Breast epithelium (tissue), 4 donors: ENCODE measurements at regions not wholly inside any gene's neighbourhood (a gene's known extent, or its start where the extent isn't known, plus 50 kb on each side); places are given as distances from the start of the nearest gene placed in this dataset.

ENCODE experiments used
- DNase-seq, 2 donors: peaks; one replicate each; pipeline ENCODE4 v3.0.0-alpha.2; 2019; ENCODE audit warnings: low spot score in 2 of 2
- H3K27ac ChIP-seq, 2 donors: fragments of 200-600 bp; sonication (generic) in 1 of 2; one replicate each; pipeline ENCODE4 v1.5.1; 2016 to 2019; ENCODE audit warnings: mild to moderate bottlenecking in 1 of 2
- H3K27me3 ChIP-seq, 2 donors: fragments of 200-600 bp; sonication (generic) in 1 of 2; one replicate each; pipeline versions ENCODE4 v1.5.1 to v1.6.0; 2017 to 2019; ENCODE audit warnings: control low read depth in 1 of 2, mild to moderate bottlenecking in 1 of 2
- H3K36me3 ChIP-seq: fragments of 200-600 bp; one replicate; pipeline ENCODE4 v1.5.1; 2019
- H3K4me1 ChIP-seq, 2 donors: fragments of 200-600 bp; sonication (generic); one replicate each; pipeline ENCODE4 v1.5.1; 2016 to 2019; ENCODE audit warnings: control low read depth in 1 of 2
- H3K4me3 ChIP-seq, 3 donors: fragments of 200-600 bp; sonication (generic); 1 replicate in 2 of 3; 2 replicates in 1 of 3; pipeline ENCODE4 v1.5.1; 2016 to 2019; ENCODE audit warnings: mild to moderate bottlenecking in 3 of 3, moderate library complexity in 2 of 3
- H3K9me3 ChIP-seq, 2 donors: fragments of 200-600 bp; sonication (generic) in 1 of 2; one replicate each; pipeline ENCODE4 v1.5.1; 2016 to 2019; ENCODE audit warnings: control low read depth in 1 of 2
- POLR2A ChIP-seq: fragments of 450-650 bp; IDR thresholded peaks from one replicate; pipeline ENCODE4 v1.6.1; 2016; ENCODE audit warnings: antibody characterized with exemption, mild to moderate bottlenecking, moderate library complexity
- POLR2AphosphoS5 ChIP-seq, 3 donors: sonication (generic); formaldehyde crosslinking; IDR thresholded peaks; one replicate each; pipeline ENCODE4 v1.6.1; 2017; ENCODE audit warnings: antibody characterized with exemption in 3 of 3
- intact Hi-C: fragments of 100-400 bp; cut with DNase I; formaldehyde crosslinking; loops from one replicate; pipeline ENCODE4 v1.15.1; 2023; ENCODE audit warnings: low total_unique reads
- TF ChIP-seq, protein P1 (sequence below), 3 donors: fragments of 450-650 bp; IDR thresholded peaks; one replicate each; pipeline ENCODE4 v1.5.1; 2016 to 2017; ENCODE audit warnings: antibody characterized with exemption in 3 of 3, mild to moderate bottlenecking in 3 of 3, moderate library complexity in 3 of 3

DNA sequence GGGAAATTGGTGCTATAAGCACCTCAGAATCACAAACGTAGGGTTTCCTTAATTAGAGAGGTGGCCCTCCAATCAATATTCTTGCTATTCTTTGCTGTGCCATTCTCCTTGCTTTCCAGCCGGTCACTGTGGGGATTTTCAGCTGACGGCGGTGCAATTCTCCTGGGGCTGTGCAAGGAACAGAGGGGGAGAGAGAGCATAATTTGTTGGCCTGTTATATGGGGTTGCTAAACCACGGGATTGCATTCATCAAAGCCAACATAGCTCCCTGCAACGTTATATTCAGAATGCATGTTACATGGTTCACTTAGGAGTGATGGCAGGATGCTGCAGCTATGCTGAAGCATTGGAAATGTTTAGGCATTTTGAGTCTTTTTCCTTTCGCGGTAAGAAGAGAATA, 441.3 kb upstream of the CLINT1 start:
- no peaks in the 10 kb centered on the region for H3K36me3 ChIP-seq
- DNase-seq: no peak
- no peaks in the 10 kb centered on the region for H3K4me1 ChIP-seq
- no peaks in the 10 kb centered on the region for H3K27me3 ChIP-seq
- intact Hi-C loops: no loop called here
- no peak overlapping the region for H3K4me3 ChIP-seq
- TF ChIP-seq, protein P1, sequence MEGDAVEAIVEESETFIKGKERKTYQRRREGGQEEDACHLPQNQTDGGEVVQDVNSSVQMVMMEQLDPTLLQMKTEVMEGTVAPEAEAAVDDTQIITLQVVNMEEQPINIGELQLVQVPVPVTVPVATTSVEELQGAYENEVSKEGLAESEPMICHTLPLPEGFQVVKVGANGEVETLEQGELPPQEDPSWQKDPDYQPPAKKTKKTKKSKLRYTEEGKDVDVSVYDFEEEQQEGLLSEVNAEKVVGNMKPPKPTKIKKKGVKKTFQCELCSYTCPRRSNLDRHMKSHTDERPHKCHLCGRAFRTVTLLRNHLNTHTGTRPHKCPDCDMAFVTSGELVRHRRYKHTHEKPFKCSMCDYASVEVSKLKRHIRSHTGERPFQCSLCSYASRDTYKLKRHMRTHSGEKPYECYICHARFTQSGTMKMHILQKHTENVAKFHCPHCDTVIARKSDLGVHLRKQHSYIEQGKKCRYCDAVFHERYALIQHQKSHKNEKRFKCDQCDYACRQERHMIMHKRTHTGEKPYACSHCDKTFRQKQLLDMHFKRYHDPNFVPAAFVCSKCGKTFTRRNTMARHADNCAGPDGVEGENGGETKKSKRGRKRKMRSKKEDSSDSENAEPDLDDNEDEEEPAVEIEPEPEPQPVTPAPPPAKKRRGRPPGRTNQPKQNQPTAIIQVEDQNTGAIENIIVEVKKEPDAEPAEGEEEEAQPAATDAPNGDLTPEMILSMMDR (IDR thresholded peaks at IDR 0.05): no peak
- no peak for TF ChIP-seq POLR2A
- no peak for TF ChIP-seq POLR2AphosphoS5 (IDR thresholded peaks at IDR 0.05)
- no peak overlapping the region for H3K27ac ChIP-seq
- no peaks in the 10 kb centered on the region for H3K9me3 ChIP-seq

DNA sequence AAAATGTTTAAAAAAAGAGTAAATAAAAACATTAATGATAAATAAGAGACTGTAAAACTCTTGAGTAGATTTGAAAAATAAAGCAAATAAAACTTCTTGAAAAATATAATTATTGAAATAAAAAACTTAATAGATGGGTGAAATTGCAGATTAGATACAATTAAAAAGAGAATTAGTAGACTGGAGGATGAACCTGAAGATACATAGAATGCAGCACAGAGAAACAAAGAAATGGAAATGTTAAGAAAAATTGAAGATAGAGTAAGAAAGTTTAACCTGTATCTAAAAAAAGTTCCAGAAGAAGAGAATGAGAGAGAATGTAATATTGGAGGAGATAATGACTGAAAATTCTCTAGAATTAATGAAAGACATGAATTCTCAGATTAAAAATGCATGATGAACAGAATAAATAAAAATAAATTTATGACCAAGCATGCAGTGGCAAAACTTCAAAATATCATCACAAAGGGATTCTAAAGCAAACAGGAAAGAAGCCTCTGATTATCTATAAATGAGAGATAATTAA, 438.1 kb upstream of the CLINT1 start:
- Histone ChIP-seq H3K9me3 (peaks cover 0 to 5% of the 10 kb centered on the region in 2 donors), H3K27ac (no peak overlapping the region), H3K36me3 (no peaks in the 10 kb centered on the region), H3K4me3 (no peak overlapping the region), H3K27me3 (no peaks in the 10 kb centered on the region), H3K4me1 (no peaks in the 10 kb centered on the region)
- TF ChIP-seq POLR2AphosphoS5 (IDR thresholded peaks at IDR 0.05) (no peak), POLR2A (no peak)
- TF ChIP-seq, protein P1 (IDR thresholded peaks at IDR 0.05): no peak
- no peak for DNase-seq
- intact Hi-C loops: no loop called here

DNA sequence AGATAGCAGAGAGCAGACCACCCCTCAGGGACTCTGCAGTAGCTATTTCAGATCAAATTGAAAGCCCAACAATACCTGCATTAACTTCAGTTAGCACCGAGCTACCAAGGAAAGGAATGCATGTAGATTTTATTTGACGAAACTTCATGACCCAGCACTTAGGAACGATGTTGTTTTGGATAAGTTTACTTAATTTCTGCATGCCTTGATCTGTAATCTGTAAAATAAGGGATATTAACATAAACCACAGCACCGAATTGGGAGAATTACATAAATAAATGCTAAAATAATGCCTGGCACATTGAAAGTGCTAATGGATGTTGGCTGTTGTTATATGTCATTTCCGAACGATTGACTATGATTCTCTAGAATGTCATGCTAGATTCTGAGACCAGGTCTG, 435.8 kb upstream of the CLINT1 start:
- intact Hi-C loops: no loop called here
- H3K9me3 ChIP-seq: peaks cover 0 to 5% of the 10 kb centered on the region in 2 donors
- TF ChIP-seq POLR2AphosphoS5 (IDR thresholded peaks at IDR 0.05): no peak
- TF ChIP-seq, protein P1 (IDR thresholded peaks at IDR 0.05): no peak
- TF ChIP-seq POLR2A: no peak

DNA sequence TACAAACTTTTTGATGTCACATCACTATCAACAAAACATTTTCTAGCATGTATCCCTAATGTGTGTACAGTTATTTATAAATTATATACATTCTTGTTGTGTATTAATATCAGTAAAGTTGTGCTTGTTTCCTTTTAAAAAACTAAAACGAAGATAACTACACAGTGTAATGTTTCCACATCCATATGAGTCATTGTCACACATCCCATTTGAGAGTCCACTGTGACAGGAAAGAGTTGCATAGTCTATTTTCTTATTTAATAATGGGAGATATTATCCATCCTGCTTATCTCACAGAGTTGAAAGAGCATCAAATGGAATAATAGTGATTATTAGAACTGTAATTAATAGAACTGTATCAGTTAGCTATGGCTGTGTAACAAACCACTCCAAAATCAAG, 434.0 kb upstream of the CLINT1 start:
- intact Hi-C loops: no loop called here
- no peak for TF ChIP-seq POLR2A
- no peak for TF ChIP-seq POLR2AphosphoS5 (IDR thresholded peaks at IDR 0.05)
- TF ChIP-seq, protein P1 (IDR thresholded peaks at IDR 0.05): no peak
- H3K4me3 ChIP-seq: no peak overlapping the region
- no peaks in the 10 kb centered on the region for H3K4me1 ChIP-seq
- no peak for DNase-seq
- peaks cover 0 to 5% of the 10 kb centered on the region in 2 donors for H3K9me3 ChIP-seq
- H3K36me3 ChIP-seq: no peaks in the 10 kb centered on the region
- no peak overlapping the region for H3K27ac ChIP-seq
- H3K27me3 ChIP-seq: no peaks in the 10 kb centered on the region

More for the DNA sequence above, 435.8 kb upstream of the CLINT1 start:
- Histone ChIP-seq H3K36me3 (no peaks in the 10 kb centered on the region), H3K27me3 (no peaks in the 10 kb centered on the region), H3K4me3 (no peak overlapping the region), H3K27ac (no peak overlapping the region), H3K4me1 (no peaks in the 10 kb centered on the region)
- DNase-seq: no peak

DNA sequence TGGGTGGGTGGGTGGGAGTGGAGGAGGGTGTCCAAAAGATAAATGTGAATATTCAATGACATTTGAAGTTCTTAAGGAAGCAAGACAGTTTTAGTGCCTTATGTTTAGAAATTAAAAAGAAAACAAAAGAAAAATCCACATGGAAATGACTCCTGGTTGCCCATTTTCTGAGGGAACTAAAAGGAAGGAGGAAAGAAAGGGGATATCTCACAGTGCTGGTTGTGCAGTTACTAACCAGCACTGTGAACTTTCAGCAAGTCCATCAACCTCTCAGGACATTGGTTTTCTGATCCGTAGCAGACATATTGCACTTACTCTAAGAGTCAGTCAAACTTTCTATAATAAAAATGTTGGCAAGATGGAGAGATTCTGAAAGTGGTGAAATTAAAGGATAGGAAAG, 431.0 kb upstream of the CLINT1 start:
- H3K36me3 ChIP-seq: no peaks in the 10 kb centered on the region
- no peaks in the 10 kb centered on the region for H3K4me1 ChIP-seq
- peaks cover 0 to 5% of the 10 kb centered on the region in 2 donors for H3K9me3 ChIP-seq
- H3K4me3 ChIP-seq: no peak overlapping the region
- H3K27me3 ChIP-seq: no peaks in the 10 kb centered on the region
- no peak overlapping the region for H3K27ac ChIP-seq
- TF ChIP-seq POLR2AphosphoS5 (IDR thresholded peaks at IDR 0.05) (no peak), POLR2A (no peak)
- TF ChIP-seq, protein P1 (IDR thresholded peaks at IDR 0.05): no peak
- DNase-seq: no peak
- intact Hi-C loops: no loop called here
